HG03378 (cell line): ENCODE measurements at regions not wholly inside any gene's neighbourhood (a gene's known extent, or its start where the extent isn't known, plus 50 kb on each side); places are given as distances from the start of the nearest gene placed in this dataset.
"Not testable (repeated sequence)": the region's sequence is repeated elsewhere in the genome, so short reads cannot be mapped to it uniquely, and the experiment has no call there.

ENCODE experiments used
- ATAC-seq: cut with Tn5 transposase; IDR thresholded peaks from one replicate; pipeline ENCODE4 v1.9.1; 2021; ENCODE audit warnings: mild to moderate bottlenecking, moderate library complexity; ENCODE audit not compliant: unreplicated experiment

- no peak for ATAC-seq
These were observed 158.8 kb upstream of the TBL1XR1 start for GRCh38 chr3:177356113-177356512.

GRCh38 chr3:177356952-177357351 is 159.7 kb upstream of the TBL1XR1 start:
- ATAC-seq, result no peak

- ATAC-seq, result no peak
These were observed 160.2 kb upstream of the TBL1XR1 start for GRCh38 chr3:177357352-177358090.

- peak; percentile 52 for ATAC-seq
These were observed 161.1 kb upstream of the TBL1XR1 start for GRCh38 chr3:177358091-177358976.

GRCh38 chr3:177358977-177359592 is 161.8 kb upstream of the TBL1XR1 start:
- no peak for ATAC-seq

GRCh38 chr3:177359593-177360357 is 162.5 kb upstream of the TBL1XR1 start:
- ATAC-seq, result peak; percentile 79

GRCh38 chr3:177361081-177361938 is 164.0 kb upstream of the TBL1XR1 start:
- ATAC-seq, result no peak

- ATAC-seq, result no peak
These were observed 165.3 kb upstream of the TBL1XR1 start for GRCh38 chr3:177362626-177363025.

- ATAC-seq, result no peak
These were observed 167.0 kb upstream of the TBL1XR1 start for GRCh38 chr3:177364236-177364635.

GRCh38 chr3:177365294-177365693 is 168.0 kb upstream of the TBL1XR1 start:
- not testable (repeated sequence) for ATAC-seq

GRCh38 chr3:177367788-177368187 is 170.5 kb upstream of the TBL1XR1 start:
- no peak for ATAC-seq

GRCh38 chr3:177370246-177370822 is 173.1 kb upstream of the TBL1XR1 start:
- ATAC-seq, result no peak

GRCh38 chr3:177371146-177371545 is 173.9 kb upstream of the TBL1XR1 start:
- no peak for ATAC-seq

GRCh38 chr3:177371888-177372287 is 174.6 kb upstream of the TBL1XR1 start:
- ATAC-seq, result no peak

- peak; percentile 47 for ATAC-seq
These were observed 177.0 kb upstream of the TBL1XR1 start for GRCh38 chr3:177374323-177374722.

GRCh38 chr3:177375316-177375715 is 178.0 kb upstream of the TBL1XR1 start:
- no peak for ATAC-seq

GRCh38 chr3:177377166-177377565 is 179.9 kb upstream of the TBL1XR1 start:
- no peak for ATAC-seq

GRCh38 chr3:177378168-177378567 is 180.9 kb upstream of the TBL1XR1 start:
- ATAC-seq, result peak; percentile 77

- ATAC-seq, result no peak
These were observed 181.8 kb upstream of the TBL1XR1 start for GRCh38 chr3:177379045-177379444.

- ATAC-seq, result no peak
These were observed 183.8 kb upstream of the TBL1XR1 start for GRCh38 chr3:177381070-177381469.
